Thyroid gland (tissue), 4 donors: ENCODE measurements at regions not wholly inside any gene's neighbourhood (a gene's known extent, or its start where the extent isn't known, plus 50 kb on each side); places are given as distances from the start of the nearest gene placed in this dataset.

Experiments used
- DNase-seq, 2 donors: peaks; one replicate each; pipeline ENCODE4 v3.0.0-alpha.2; 2019
- H3K27ac ChIP-seq, 3 donors: fragments of 200-600 bp; sonication (generic); 1 replicate in 2 of 3; 2 replicates in 1 of 3; pipeline ENCODE4 v1.5.1; 2016 to 2019; ENCODE audit warnings: mild to moderate bottlenecking in 1 of 3, moderate library complexity in 1 of 3
- H3K27me3 ChIP-seq: fragments of 200-600 bp; sonication (generic); one replicate; pipeline ENCODE4 v1.5.1; 2019
- H3K36me3 ChIP-seq, 2 donors: fragments of 200-600 bp; sonication (generic); one replicate each; pipeline ENCODE4 v1.5.1; 2016 to 2019
- H3K4me1 ChIP-seq, 2 donors: fragments of 200-600 bp; sonication (generic); one replicate each; pipeline ENCODE4 v1.5.1; 2017 to 2019
- H3K4me3 ChIP-seq, 3 donors: fragments of 200-600 bp; sonication (generic); replicated peaks in 1 of 3; 1 replicate in 2 of 3; 2 replicates in 1 of 3; pipeline ENCODE4 v1.5.1; 2016; ENCODE audit warnings: mild to moderate bottlenecking in 1 of 3
- H3K9me3 ChIP-seq: fragments of 200-600 bp; sonication (generic); one replicate; pipeline ENCODE4 v1.5.1; 2017
- POLR2A ChIP-seq, 2 donors: fragments of 450-650 bp; IDR thresholded peaks; one replicate each; pipeline ENCODE4 v1.6.1; 2017; ENCODE audit warnings: antibody characterized with exemption in 2 of 2, mild to moderate bottlenecking in 2 of 2, moderate library complexity in 1 of 2
- WGBS, 2 donors: methylation state at CpG; one replicate each; pipeline ENCODE4 v1.1.5; 2017; 5-methylcytosine and 5-hydroxymethylcytosine counted together
- intact Hi-C: fragments of 100-400 bp; cut with DNase I; formaldehyde crosslinking; loops from one replicate; pipeline ENCODE4 v1.15.1; 2023
- TF ChIP-seq, protein P1 (sequence below), 6 experiments: fragments of 200-600 bp in 3 of 6; fragments of 450-650 bp in 3 of 6; sonication (generic) in 3 of 6; IDR thresholded peaks; one replicate each; pipeline ENCODE4 v1.5.1; 2016 to 2019; ENCODE audit warnings: antibody characterized with exemption in 6 of 6, mild to moderate bottlenecking in 2 of 6, inconsistent platforms in 1 of 6, moderate library complexity in 1 of 6

DNA sequence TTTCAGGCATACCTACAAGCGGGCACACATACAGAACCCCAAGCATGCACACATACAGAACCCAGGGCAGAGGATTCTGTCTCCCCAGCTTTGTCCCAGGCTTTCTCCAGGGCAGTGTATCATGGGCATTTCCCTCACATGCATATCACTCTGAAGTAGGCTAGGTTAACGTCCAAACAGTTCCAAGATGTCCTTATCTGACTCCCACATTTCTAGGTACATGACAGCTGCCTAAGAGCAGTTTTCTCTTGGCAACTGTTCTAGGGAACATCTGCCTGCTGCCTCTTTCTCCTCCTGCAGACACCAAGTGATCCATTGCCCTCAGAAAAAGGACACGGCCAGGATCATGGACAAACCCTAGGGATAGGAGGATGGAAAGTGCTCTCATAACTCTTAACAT, 84.9 kb upstream of the NR3C1 start:
- no peak for TF ChIP-seq POLR2A (IDR thresholded peaks at IDR 0.05)
- TF ChIP-seq, protein P1, sequence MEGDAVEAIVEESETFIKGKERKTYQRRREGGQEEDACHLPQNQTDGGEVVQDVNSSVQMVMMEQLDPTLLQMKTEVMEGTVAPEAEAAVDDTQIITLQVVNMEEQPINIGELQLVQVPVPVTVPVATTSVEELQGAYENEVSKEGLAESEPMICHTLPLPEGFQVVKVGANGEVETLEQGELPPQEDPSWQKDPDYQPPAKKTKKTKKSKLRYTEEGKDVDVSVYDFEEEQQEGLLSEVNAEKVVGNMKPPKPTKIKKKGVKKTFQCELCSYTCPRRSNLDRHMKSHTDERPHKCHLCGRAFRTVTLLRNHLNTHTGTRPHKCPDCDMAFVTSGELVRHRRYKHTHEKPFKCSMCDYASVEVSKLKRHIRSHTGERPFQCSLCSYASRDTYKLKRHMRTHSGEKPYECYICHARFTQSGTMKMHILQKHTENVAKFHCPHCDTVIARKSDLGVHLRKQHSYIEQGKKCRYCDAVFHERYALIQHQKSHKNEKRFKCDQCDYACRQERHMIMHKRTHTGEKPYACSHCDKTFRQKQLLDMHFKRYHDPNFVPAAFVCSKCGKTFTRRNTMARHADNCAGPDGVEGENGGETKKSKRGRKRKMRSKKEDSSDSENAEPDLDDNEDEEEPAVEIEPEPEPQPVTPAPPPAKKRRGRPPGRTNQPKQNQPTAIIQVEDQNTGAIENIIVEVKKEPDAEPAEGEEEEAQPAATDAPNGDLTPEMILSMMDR (IDR thresholded peaks at IDR 0.05): no peak
- WGBS, 2 donors: 90 to 92% methylated on average over 3 of the region's 3 CpGs
- peaks cover 12 to 22% of the 10 kb centered on the region in 2 donors for H3K4me1 ChIP-seq
- no peak overlapping the region for H3K27ac ChIP-seq
- no peaks in the 10 kb centered on the region for H3K27me3 ChIP-seq
- DNase-seq: no peak
- no peak overlapping the region for H3K4me3 ChIP-seq
- intact Hi-C loops: no loop called here
- no peaks in the 10 kb centered on the region for H3K36me3 ChIP-seq
- no peaks in the 10 kb centered on the region for H3K9me3 ChIP-seq

DNA sequence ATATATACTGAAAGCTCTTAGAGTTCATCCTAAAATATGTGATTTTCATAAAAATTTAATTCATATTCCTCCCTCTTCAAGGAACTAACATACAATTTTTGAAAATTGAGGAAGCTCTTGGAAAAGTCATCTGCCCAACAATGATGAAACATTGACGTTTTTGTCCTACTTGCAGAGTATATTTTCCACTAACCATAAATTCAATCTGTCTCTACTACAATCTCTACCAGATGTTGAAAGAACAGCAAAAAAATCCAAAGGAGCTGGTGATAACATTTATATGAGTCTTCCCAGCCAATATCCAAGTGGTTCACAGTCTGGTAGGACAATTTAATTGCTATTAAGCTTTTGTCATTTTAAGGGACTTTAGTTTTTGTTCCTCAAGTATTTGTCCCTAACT, 81.1 kb upstream of the NR3C1 start:
- TF ChIP-seq, protein P1 (IDR thresholded peaks at IDR 0.05): no peak
- no peak for TF ChIP-seq POLR2A (IDR thresholded peaks at IDR 0.05)
- intact Hi-C loops: no loop called here
- no peaks in the 10 kb centered on the region for H3K27me3 ChIP-seq

DNA sequence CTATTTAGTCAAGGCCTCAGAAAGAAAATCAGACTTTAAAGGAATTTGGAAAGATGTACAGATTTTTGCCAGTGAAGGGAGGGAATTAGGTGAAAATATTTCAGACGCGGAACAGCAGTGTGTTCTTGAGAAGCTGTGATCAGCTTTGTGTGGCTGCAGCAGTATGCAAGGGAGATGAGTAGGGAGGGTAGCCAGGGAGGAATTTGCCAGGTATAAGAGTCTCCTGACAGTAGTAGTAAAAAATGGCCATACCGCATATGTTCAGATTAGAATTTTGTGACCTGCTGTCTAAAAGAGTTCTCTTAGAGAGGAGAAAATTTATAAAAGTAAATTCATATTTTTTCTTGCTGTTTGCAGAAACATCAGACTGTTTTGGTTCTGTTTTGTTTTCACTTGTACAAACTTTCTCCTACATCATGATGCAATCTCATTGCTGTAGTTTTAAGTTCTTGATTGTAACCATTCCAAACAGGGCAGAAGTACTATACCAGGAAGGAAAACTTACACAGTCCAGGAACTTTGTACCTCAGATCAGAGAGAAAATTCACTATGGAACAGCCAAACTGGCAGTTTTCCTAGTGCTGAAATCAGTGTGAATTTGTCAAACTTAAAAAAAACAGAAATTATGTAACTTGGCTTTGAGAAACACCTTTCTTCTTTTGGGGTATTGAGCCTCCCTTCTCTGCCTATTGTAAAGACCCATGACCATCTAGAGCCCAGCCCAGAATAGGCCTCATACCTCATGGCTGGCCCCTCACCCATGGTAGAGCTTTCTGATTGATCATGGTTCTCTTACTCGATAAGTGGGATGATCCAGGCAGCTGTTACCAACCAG, 78.4 kb upstream of the NR3C1 start:
- H3K4me1 ChIP-seq: no peaks in the 10 kb centered on the region
- H3K27ac ChIP-seq: no peak overlapping the region
- TF ChIP-seq POLR2A (IDR thresholded peaks at IDR 0.05): no peak
- no peaks in the 10 kb centered on the region for H3K36me3 ChIP-seq
- WGBS, 2 donors: 74 to 76% methylated on average over 4 of the region's 4 CpGs
- intact Hi-C loops: no loop called here
- H3K27me3 ChIP-seq: no peaks in the 10 kb centered on the region
- H3K9me3 ChIP-seq: no peaks in the 10 kb centered on the region
- no peak for DNase-seq
- no peak overlapping the region for H3K4me3 ChIP-seq

More for the DNA sequence above, 81.1 kb upstream of the NR3C1 start:
- no peaks in the 10 kb centered on the region for H3K36me3 ChIP-seq
- no peaks in the 10 kb centered on the region for H3K4me1 ChIP-seq
- WGBS, 2 donors: 67 to 79% methylated on average over 1 of the region's 1 CpG
- H3K27ac ChIP-seq: no peak overlapping the region
- no peak overlapping the region for H3K4me3 ChIP-seq
- H3K9me3 ChIP-seq: no peaks in the 10 kb centered on the region
- no peak for DNase-seq

DNA sequence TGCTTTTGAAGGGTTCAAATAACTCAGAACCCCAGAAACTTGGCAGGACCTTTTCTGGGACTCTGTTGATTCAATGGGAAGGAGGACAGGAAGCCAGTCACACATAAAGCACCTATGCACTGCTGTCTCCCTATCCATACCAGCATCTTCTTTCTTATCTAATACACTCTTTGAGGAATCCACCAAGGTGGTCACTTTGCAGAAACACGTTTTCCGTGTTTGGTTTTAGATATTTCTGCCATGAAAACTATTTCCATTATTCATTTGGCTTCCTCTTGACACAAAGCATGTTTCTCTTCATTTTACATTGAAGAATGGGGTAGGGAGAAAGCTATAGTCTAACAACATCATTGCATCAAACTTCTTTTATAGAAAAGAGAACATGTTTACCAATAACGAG, 76.5 kb upstream of the NR3C1 start:
- WGBS, 2 donors: 91 to 96% methylated on average over 3 of the region's 3 CpGs

DNA sequence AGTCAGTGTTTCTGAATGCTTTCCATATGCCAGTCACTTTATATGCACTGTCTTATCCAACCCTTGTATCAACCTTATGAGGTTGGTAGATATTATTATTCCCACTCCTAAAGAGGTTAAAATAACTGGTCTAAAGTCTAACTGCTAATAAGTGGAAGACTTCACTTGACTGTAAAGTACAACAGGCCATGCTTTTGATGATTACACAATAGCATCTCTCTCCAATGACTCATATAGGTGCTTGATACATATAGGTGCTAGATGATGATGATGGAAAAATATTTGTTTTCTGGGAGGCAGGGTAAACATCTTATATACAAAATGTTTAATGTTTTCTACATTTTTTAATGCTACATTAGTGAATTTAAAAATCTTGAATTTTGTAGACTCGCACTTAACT, 75.9 kb upstream of the NR3C1 start:
- 96 to 99% methylated on average over 1 of the region's 1 CpG for WGBS, 2 donors
- Histone ChIP-seq H3K9me3 (no peaks in the 10 kb centered on the region), H3K27ac (no peak overlapping the region), H3K36me3 (no peaks in the 10 kb centered on the region), H3K4me1 (no peaks in the 10 kb centered on the region), H3K27me3 (no peaks in the 10 kb centered on the region), H3K4me3 (no peak overlapping the region)
- intact Hi-C loops: no loop called here
- no peak for DNase-seq
- no peak for TF ChIP-seq POLR2A (IDR thresholded peaks at IDR 0.05)
- TF ChIP-seq, protein P1 (IDR thresholded peaks at IDR 0.05): no peak

More for the DNA sequence above, 76.5 kb upstream of the NR3C1 start:
- no peaks in the 10 kb centered on the region for H3K4me1 ChIP-seq
- H3K27me3 ChIP-seq: no peaks in the 10 kb centered on the region
- intact Hi-C loops: no loop called here
- H3K9me3 ChIP-seq: no peaks in the 10 kb centered on the region
- no peak overlapping the region for H3K27ac ChIP-seq
- TF ChIP-seq POLR2A (IDR thresholded peaks at IDR 0.05): no peak
- TF ChIP-seq, protein P1 (IDR thresholded peaks at IDR 0.05): no peak
- H3K36me3 ChIP-seq: no peaks in the 10 kb centered on the region
- no peak overlapping the region for H3K4me3 ChIP-seq
- DNase-seq: no peak
